CD4-positive, alpha-beta T cell treated with Interleukin-17A for 1 hour (primary cell): ENCODE measurements at regions not wholly inside any gene's neighbourhood (a gene's known extent, or its start where the extent isn't known, plus 50 kb on each side); places are given as distances from the start of the nearest gene placed in this dataset.

ENCODE experiments used
- DNase-seq: peaks from one replicate; pipeline ENCODE4 v3.0.0-alpha.2; 2020

DNA sequence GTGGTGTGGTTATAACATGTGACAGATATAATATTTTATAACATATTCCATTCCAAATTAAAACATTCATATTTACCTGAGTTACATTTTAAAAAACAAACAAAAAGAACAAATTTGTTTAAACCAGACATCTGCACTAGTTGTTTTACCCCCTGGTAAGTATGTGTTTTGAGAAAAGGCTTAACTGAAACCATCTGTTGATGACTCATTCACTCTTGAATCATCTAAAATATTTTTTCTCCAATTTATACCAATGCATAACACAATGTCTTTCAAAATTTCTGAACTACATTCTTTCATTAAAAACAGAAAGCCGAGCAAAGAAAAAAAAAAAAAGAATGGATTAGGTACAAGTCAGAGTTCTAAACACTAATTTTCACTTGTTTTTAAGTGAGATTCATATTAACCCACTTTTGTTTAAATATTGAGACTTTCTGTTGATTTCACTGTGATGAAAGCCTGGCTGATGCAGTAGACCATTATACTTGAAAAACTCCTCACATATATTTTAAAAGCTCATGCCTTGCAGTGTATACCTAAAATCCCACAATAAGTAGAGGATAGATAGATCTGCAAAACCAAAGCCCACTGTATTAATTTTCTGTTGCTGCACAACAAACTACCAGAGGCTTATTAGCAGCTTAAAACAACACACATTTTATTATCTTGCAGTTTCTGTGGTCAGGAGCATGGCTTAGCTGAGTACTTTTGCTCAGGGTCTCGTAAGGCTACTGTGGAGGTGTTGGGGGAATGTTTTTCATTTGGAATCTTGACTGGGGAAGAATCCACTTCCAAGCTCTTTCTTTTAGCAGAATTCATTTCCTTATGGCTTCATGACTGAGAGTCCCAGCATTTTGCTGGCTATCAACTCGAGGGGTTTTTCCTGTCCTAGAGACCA is 221.5 kb downstream of the PCDH18 start:
- DNase-seq = no peak

DNA sequence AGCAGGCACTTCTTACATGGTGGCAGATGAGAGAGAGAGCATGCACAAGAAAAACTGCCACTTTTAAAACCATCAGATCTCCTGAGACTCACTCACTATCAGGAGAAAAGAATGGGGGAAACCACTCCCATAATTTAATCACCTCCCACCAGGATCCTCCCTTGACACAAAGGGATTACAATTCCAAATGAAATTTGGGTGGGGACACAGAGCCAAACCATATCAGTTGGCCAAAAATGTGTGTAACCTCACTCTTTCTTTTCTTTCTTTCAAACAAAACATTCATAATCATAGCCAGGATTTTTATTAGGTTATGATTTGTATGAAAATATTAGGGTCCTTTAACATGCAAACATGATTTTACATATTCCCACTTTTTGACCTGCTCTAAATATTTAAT is 222.1 kb downstream of the PCDH18 start:
- DNase-seq = no peak

GRCh38 chr4:137309424-137309823 is 222.9 kb downstream of the PCDH18 start:
- DNase-seq = no peak

DNA sequence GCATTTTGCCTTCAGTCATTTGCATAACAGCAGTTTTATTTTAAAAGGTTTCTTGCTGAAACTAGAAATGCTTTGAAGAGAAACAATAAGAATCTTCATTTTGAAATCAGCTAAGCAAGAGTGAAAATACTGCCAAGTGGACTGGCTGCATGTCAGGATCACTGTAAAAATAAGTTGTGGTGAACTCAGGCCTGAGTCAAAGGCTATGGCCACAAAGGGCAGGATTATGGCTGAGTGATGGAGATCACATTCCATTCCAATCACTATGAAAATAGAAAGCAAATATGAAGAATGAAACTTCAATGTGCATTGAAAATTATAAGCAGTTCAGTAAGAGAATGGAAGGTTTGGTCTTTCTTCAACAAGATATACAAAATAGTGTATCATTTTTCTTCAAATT is 224.5 kb downstream of the PCDH18 start:
- no peak for DNase-seq

DNA sequence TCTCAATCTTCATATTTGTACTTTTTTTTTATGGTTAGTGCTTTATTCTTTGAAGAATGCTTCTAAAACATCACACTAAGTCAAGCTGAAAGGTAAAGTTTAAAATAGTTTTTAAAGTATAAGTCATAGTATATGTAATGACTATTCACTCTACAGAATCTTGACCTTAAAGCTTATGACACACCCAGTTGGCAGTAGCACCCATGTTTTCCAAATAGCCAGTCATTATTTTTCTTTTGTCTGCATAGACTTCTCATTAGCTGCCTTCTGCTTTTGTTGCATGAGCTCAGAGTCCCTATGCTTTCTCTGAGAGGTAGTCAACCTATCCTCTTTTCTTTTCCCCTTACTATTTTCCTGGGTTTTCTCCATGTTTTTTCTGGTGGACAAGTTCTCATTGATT is 231.5 kb downstream of the PCDH18 start:
- no peak for DNase-seq

GRCh38 chr4:137299281-137299680 is 233.0 kb downstream of the PCDH18 start:
- no peak for DNase-seq

DNA sequence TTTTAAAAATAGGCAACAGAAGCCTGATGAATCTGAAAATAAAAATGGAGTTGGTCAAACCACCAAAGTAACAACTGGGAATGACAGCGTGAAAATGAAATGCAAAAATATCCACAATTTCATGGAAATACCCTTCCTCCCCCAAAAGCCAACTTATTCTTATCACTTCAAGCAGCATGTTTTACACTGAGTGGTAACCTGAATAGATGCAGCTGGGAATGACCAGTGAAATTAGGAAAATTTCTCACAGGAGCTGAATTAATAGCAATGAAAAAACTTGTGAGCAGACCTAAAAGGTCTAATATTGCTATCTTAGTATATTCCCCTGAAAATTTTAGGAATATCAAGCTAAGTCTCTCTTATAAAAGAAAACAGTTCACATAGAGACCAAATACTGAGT is 239.0 kb downstream of the PCDH18 start:
- DNase-seq = no peak

- DNase-seq = no peak
Measured at GRCh38 chr4:137283737-137284136, 248.6 kb downstream of the PCDH18 start.

- DNase-seq = no peak
Measured at GRCh38 chr4:137278431-137278830, 253.9 kb downstream of the PCDH18 start.

GRCh38 chr4:137274404-137274803 is 257.9 kb downstream of the PCDH18 start:
- no peak for DNase-seq

- no peak for DNase-seq
Measured at GRCh38 chr4:137267024-137267423, 265.3 kb downstream of the PCDH18 start.

DNA sequence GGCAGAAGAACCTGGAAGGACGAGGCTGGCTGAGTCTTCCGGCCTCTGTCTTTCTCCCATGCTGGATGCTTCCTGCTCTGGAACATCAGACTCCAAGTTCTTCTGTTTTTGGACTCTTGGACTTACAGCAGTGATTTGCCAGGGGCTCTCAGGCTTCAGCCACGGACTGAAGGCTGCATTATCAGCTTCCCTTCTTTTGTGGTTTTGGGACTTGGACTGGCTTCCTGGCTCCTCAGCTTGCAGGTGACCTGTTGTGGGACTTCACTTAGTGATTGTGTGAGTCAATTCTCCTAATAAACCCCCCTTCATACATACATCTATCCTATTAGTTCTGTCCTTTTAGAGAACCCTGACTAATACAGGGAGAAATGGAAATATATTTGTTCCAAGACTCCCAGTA is 265.8 kb downstream of the PCDH18 start:
- DNase-seq = no peak

- no peak for DNase-seq
Measured at GRCh38 chr4:137263206-137263605, 269.1 kb downstream of the PCDH18 start.

DNA sequence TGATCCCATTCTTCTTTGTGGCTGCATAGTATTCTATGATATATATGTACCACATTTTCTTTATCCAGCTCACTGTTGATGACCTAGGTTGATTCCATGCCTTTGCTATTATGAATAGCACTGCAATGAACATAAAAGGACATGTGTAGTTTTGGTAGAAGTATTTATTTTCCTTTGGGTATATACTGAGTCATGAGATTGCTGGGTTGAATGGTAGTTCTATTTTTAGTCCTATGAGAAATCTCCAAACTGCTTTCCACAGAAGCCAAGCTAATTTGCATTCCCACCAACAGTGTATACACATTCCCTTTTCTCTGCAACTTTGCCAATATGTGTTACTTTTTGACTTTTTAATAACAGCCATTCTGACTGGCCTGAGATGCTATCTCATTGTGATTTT is 278.3 kb downstream of the PCDH18 start:
- DNase-seq = no peak

- DNase-seq = no peak
Measured at GRCh38 chr4:137249112-137249511, 283.2 kb downstream of the PCDH18 start.

DNA sequence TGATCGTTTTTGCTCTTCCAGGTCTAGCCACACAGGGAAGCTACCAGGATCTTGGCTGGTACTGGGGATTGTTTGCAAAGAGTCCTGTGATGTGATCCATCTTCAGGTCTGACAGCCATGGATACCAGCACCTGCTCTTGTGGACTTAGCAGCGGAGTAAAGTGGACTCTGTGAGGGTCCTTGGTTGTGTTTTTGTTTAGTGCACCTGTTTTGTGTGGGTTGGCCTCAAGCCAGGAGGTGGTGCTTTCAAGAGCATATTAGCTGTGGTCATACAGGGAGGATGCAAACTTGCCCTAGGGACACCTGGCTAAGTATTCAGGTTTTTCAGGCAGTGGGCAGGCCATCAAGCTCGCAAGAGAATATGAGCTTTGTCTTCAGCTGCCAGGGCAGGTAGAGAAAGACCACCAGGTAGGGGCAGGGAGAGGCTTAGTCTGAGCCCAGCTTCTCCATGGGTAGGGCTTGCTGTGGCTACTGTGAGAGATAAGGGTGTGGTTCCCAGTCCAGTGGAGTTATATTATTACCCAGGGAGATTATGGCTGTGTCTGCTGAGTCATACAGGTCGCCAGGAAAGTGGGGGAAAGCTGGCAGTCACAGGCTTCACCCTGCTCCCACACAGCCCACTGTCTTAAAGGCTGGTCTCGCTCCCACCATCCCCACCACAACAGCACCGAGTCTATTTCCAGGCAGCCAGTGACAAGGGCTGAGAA is 293.7 kb downstream of the PCDH18 start:
- no peak for DNase-seq

- no peak for DNase-seq
Measured at GRCh38 chr4:137226900-137227299, 305.4 kb downstream of the PCDH18 start.

GRCh38 chr4:137226221-137226620 is 306.1 kb downstream of the PCDH18 start:
- DNase-seq = no peak

- DNase-seq = no peak
Measured at GRCh38 chr4:137213372-137214173, 318.7 kb downstream of the PCDH18 start.

DNA sequence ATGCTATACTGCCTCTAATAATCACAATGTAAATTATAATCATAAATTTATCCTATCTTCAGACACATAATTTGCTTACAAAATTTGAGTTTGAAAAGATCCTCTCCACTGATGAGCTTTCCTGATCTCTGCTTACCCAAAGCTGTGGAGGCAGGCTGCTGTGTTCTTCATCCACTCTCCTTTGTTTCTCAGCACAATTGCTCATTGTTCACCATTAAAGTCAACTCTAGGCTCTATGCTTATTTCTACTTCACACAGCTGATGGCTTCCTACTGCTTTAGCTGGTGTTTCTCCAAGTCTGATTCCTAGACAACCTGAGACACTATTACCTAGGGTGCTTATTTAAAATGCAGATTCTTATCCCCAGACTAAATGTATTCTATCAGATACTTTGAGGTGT is 319.7 kb downstream of the PCDH18 start:
- DNase-seq = no peak

DNA sequence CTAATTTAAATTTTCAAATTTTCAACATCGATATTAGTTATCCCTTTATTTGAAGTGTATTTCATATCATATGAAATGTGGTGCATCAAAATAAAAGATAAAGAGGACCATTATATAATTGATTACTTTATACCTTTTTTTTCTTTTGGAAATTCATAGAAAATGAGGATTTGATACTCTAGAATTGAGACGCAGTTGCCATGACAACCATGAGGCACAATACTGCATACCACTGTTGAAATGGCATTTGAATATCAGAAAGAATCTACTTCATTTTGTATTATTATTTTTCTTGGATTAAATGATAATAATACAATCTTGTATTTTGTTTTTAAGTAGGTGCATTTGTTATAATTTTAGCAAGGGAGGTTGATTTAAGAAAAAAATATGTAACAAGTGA is 323.1 kb downstream of the PCDH18 start:
- DNase-seq = no peak

DNA sequence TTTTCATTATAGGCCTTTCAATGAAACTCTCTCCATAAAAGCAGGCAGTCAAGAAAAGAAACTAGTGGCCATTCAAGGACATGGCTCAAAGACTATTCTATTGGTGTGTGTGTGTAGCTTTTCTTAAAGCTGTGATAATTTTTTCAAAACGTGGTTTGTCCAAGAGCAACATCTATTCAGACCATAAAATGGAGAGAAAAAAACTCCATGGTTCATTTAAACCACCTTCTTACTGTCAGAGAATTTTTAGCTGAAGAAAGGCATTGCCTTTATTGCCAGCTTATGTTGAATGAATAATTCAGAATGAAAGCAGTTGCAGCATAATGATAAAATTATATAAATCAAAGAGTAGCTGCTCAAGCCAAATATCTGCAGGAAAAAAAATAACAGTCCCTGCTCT is 325.5 kb downstream of the PCDH18 start:
- DNase-seq = no peak

DNA sequence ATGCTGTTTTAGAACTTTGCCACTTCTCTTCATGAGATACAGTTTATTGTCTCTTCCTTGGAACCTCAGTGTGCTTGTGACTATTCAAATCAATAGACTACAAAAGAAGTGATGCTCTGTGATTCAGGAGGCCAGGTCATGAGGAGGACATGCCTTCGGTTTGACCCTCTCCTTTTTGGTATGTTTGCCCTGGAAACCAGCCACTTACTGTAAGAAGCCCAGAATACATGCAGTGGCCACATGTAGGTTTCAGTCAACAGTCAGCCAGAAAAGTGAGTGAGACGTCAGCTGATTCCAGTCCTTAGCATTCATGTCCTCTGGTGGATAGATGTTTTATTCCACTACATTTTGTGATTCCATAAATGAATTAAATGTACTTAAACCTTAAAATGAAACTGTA is 328.7 kb downstream of the PCDH18 start:
- DNase-seq = no peak

DNA sequence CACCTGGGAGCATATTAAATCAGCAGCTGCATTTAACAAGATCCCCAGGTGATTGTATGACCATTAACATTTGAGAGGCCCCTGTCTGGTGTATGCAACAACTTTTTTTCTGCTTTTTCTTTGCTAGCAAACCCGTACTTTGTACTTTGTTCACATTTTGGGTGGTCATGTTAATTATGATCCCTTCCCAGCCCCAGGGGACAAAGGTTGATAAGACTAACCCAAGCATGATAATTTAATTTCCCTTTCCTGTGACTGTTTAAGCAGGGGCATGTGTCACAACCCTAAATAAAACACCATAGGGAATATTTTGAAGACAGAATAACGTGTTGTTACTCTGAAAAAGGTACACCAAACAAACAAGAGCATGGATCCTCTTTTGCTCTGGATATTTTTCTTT is 332.0 kb downstream of the PCDH18 start:
- DNase-seq = no peak
